Endometrium (tissue), 2 donors: ENCODE measurements at regions not wholly inside any gene's neighbourhood (a gene's known extent, or its start where the extent isn't known, plus 50 kb on each side); places are given as distances from the start of the nearest gene placed in this dataset.

Experiments used
- FAIRE-seq: peaks from 2 replicates; lab custom pipeline; 2012; peaks lifted over from hg19 to GRCh38; lab: Jason Lieb, UNC
- donor health status: control.
- donor health status: control.

DNA sequence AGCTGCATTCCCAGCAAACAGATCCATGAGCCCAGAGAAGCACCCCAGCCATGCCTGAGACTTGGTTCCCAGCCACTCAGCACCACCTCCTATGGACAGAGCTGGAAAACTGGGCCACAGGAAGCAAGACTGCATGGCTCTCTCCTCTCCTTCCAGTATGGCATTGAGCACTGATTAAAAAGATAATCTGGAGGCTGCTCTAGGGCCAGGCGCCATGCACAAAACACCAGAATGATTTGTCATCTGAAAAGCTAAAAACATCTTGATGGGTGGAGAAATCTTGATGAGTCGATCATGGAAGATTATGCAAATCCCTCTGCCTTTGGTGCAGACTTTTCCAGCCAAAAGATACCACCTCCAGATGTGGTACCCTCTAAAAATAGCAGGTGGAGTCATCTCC, 62.7 kb upstream of the MRPS22 start:
- FAIRE-seq, result no peak

DNA sequence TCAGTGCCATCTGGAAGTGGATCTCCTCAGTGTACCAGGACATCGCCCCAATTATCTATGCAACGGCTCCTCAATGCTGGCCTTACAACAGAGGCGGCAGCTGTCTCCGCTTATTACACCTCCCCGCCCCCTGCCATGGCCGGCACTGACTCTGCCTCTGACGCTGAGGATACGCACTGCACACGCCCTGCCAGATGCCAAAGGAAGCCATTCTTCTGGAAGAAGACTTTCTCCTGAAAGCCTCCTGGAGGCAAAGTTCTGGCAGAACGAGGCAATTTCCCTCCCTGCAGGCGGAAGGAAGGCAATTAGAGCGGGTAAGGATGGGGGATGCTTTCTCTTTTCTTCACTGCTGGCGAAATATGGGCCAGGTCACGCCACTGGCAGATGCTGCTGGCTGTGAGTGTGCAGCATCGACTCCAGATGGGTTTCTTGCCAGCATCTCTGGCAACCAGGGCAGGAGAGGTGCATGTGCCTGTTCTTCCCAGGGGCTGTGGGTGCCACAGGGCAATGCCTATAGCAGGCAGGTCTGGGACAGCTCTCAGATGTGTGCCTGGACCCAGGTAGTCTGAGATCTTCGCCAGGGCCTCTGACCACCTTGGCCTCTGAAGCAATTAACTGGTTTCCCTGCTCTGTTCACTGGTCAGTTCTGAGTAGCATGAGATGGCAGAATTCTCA, 62.2 kb upstream of the MRPS22 start:
- no peak for FAIRE-seq

DNA sequence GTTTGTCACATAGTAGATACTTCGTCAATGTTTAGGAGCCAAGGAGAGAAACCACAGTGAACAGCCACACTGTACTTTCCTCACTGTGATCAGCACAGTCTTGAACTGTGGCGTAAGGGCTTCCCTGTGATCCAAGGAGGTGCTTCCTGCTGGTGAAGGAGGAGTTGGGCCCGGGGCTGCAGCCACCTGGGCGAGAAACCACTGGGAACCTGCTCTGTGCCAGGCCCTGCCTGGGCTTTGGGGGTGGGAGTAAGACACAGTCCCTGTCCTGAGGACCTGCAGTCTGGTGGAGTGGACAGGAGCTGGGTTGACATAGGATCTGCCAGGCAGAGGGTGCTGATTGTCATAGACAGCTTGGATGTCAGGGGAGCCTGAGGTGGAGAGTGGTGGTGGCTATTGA, 60.5 kb upstream of the MRPS22 start:
- FAIRE-seq, result no peak

DNA sequence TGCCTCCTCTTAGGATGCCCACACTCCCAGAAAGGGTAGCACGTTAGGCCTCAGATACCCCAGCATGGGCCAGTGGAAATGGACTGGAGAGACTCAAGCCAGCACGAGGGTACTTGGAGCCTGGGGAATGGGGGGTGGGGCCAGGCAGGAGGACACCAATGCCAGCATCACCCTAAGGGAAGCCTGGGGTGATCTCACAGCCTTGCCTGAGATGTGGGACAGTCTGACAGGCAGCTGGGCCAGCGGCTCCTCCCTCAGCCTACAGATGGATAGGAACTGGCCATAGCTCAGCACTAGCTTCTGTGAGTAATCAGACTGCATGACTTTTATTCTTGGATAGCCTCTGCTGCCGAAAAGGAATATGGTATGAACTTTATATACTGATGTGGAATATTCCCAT, 59.6 kb upstream of the MRPS22 start:
- no peak for FAIRE-seq

DNA sequence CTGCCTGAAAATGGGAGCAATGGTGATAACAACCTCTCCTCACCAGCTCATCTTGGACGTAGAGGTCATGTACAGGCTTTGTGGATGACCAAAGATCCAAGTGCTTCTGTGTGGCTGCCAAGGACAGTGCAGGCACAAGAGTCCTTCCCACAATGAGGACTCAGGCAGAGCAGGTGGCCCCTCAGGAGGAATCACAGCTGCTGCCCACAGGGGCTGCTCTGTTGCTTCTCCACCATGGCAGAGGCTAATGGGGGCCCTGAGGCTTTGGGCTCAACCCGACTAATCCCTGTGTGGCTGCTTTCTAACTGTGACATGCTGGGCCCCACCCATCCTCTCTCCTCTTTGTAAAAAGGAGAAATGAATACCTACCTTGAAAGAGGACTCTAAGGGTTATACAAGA, 58.1 kb upstream of the MRPS22 start:
- FAIRE-seq, result no peak

DNA sequence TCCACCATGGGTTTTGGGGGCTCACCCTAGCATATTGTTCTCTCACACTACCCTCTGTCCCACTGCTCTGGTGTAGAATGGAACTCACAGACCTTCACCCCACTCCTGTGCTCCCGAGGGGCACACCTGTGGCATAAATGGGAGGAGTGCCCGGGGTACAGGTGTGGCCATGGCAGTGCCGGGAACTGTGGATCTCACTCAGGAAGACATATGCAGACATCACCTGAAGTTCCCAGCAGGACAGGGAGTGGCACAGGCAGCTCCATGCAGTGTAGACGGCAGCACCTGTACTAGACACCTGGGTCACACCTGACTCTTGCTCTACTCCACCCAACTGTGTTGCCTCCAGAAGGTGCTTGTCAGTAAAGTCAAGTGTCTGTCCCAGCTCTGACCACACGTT, 57.6 kb upstream of the MRPS22 start:
- no peak for FAIRE-seq

DNA sequence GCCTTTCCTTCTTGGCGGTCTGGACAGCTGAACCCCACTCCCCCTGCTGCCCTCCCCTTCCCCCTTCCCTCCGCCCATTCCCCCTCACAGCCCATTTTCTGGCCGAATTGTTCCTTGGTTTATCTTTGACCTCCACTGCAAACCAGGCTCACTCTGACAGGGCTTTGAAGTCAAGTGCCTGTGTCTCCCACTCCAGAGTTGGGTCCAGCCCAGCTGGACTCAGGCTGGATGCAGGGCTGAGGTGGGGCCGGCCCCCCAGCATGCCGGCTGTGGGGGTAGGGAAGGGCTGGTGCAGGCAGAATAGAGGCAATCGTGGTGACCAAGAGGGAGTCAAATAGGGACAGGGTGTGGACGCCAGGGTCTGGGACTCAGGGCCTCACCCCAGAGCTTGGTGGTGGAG, 57.0 kb upstream of the MRPS22 start:
- no peak for FAIRE-seq

DNA sequence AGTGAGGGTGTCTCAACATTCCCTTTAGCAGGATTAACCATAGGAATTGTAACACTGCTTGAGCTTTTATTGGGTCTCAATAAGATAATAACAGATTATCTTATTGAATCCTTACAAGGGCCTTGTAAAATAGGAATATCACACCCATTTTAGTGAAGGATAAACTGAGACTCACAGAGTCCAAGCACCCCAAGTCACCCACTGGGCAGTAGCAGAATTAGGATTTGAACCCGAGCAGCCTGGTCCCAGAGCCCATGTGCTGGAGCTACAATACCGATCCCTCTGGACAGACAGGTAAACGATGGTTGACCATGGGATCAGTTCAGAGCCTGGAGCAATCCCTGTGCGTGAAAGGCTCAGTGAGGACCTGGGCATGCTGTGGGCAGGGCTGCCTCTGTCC, 56.3 kb upstream of the MRPS22 start:
- FAIRE-seq, result no peak

DNA sequence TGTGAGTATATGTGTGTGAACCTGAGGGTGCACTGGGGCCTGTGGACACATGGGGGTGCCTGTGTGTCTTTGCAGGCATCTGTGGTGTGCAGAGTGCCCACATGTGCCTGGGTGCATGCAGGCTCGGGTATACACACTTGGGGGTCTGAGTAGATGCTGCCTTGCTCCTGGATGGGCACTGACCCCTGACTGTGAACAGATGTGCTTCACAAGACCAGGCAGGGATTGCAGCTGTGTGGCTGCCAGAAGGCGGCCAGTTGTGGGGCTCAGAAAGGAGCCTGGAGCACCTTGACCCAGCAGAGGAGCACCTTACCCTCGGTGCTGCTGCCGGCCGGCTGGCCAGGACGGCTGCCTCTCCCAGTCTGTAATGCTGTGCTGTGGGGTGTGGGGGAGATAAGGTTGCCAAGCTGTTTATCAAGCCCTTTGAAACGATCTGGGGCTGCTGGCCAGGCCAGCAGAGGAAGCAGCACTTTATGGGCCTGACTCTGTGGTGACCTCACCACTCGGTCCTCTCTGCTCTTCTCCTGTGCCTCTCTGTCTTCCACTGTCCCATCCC, 55.5 kb upstream of the MRPS22 start:
- peak; percentile 82 for FAIRE-seq

DNA sequence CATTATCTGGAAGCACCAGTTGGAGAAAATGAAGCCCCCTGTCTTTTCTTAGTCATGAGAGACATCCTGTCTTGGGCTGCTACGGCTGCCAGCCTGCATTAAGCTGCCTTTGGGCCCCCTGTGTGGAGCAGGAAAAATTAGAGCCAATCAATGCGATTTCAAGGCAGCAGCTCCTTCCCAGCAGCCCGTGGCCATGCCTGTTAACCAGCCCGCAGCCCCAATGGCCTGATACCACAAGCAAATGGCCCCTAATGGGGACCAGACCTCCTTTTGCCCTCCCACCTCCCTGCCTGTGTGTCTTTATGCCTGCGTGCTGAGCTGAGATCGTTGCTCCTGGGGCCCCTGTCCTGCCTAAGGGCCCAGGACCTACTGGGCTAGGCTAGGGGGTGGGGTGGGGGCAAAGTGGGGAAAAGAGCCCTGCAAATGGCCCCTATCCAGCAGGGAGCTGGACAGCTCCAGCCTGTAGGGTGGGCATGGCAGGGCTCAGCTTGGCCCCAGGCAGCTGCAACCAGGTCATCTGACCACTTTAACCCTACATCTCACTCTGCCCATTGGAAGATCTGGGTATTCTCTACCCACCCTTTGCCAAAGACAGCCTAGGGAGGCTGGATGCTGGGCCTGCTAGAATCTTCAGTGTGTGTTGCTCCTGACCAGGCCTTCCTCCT, 53.8 kb upstream of the MRPS22 start:
- no peak for FAIRE-seq

DNA sequence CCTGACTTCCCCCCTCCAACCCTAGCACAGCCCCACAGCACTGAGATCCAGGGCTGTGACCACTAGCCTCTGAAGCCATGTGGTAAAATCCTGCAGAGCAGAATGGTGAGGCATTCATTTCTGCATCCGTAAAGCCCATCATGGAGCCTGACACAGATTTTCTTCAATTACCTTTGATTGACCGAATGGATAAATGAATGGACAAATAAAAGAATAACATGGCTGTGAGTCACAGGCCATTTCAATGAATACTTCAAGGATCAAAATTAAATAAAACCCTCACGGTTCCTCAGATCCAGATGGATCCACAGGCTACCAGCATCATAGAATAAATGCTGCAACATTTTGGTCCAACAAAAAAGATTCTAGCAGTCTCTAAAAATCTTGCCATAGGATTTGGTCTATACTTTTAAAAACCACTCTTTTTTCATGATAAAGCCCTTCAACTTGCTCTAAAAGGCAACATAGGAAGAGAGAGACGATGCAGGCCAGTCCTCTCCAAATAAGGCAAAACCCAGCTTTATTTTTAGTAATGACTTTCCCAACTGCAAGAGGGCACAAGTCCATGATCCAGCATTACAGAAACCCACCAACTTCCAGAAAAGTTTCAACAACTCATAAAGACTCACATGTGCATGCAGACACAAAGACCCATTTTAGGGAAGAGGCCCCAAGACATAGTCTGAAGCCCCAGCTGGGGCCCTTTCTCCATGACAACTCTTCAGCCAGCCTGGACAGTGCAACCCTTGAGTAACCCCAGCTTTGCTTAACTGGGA, 52.4 kb upstream of the MRPS22 start:
- FAIRE-seq, result no peak

DNA sequence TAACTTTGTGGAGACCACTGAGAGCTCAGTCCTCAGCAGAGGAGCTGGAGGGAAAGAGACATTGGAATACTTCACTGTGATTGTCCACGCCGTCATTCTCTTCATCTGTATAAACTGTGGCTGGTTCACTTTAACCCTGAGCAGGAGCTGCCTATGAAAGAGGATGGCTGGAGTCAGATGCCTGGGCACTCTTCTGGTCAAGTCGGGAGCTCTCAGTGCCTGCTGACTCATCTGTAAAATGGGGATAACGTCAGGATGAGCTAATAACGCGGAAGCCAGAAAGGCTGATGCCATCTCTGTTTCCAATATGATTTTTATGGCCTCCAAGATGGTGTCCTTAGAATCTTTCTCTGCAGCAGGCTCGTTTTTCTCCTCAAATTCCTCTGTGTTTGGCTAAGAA, 51.6 kb upstream of the MRPS22 start:
- FAIRE-seq, result no peak

DNA sequence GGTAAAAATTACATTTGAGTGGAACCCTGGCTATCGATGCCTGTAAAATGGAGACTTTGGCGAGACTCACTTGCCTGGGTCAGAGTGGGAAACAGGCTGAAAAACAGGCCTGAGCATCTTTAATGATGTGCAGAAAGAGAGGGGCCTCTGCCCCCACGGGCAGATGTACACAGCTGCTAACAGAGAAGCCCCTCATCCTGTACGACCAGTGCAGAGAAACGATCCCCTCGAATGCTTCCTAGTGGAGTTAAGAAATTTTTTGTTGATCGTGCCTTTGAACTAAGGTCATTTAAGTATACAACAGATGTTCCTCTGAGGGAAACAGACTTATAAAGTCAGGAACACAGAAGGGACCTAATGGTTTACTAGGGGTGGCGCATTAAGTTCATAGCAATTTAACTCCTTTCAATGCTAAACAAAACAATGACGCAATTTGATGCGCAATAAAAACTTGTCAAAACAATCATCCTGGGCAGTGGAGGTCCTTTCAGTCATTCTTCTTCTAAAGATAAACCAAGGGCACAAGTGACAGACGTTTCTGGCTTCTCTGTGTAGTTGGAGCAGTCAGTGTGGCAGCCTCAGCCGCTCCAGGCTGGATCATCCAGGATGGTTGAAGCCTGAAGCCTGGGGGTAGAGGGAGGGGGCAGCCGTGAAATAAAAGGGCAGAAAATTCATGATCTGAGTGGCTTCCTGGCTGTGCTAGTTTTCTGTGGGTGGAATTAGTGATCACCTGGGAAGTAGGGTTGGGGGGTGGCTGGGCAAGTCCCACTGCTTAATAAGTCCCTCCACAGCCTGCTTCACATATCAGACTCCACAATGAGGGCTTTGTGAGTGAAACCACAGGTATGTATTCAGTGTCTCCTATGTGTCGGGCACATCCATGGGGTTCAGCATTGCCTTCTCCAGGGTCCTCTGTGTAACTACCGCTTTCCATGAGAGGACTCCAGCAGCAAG, 50.8 kb upstream of the MRPS22 start:
- peak; percentile 99 for FAIRE-seq

DNA sequence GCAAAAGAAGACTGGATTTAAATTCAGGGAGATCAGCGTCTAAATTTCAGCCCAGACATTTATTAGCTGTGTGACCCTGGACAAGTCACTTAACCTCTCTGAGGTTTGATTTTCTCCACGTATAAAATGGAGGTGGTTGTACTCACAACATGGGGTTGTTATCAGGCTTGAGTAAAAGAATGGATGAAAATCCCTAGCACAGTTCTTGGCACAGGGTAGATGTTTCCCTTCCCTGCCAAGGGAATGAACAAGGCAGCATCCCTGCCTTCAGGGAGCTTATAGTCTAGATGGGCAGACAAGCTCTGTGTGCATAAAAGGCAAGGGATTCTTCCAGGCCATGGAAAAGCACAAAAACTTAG, 50.2 kb upstream of the MRPS22 start:
- FAIRE-seq, result no peak
